ENCODE measurements at regions not wholly inside any gene's neighbourhood (a gene's known extent, or its start where the extent isn't known, plus 50 kb on each side); places are given as distances from the start of the nearest gene placed in this dataset.

- no peaks in the 10 kb centered on the region for H3K9me3 ChIP-seq (ENCODE audit: low read length)
- 83% methylated on average over 3 of the region's 3 CpGs for WGBS (ENCODE audit: low lambda C conversion rate)
- no TSS peak for BruUV-seq (replicated peaks)
- DNase-seq (ENCODE audit: low spot score) (no peak), FAIRE-seq (no peak), ATAC-seq (no peak)
- H3K27ac ChIP-seq (ENCODE audit: extremely low read length, insufficient read depth, low read length): no peak overlapping the region
- no peak overlapping the region for H3K4me2 ChIP-seq (ENCODE audit: low read depth, low read length)
- H3K27me3 ChIP-seq (ENCODE audit: control insufficient read depth in 1 of 2, insufficient read depth in 2 of 2, low read length in 2 of 2): no peaks in the 10 kb centered on the region
- intact Hi-C loops (cut with micrococcal nuclease; ENCODE audit: unreplicated experiment): no loop called here
- CTCF ChIA-PET (ENCODE audit: low intra/inter-chr PET ratio, low total read pairs): no interaction called here
- in situ Hi-C loops (cut with HindIII; ENCODE audit: extremely low pct_ligation_motif_present, low pct_unique_long_range_greater_than_20kb): no loop called here
- H4K20me1 ChIP-seq (ENCODE audit: insufficient read depth, low read length): no peaks in the 10 kb centered on the region
- H2AFZ ChIP-seq (ENCODE audit: low read length): no peak overlapping the region
- H3K79me2 ChIP-seq (ENCODE audit: insufficient read depth, low read length): no peaks in the 10 kb centered on the region
- no peaks in the 10 kb centered on the region for H3K36me3 ChIP-seq (replicated peaks in 1 of 2; ENCODE audit: control insufficient read depth in 1 of 2, insufficient read depth in 2 of 2, low read length in 2 of 2)
- POLR2A ChIA-PET: interaction anchor here (1.3 kb wide), 1 partner anchor 12 kb away, joined by 3 read pairs; no protein-coding TSS in a partner anchor
- no peak overlapping the region for H3K9ac ChIP-seq (ENCODE audit: insufficient read depth, low read depth, low read length)
- H3K4me3 ChIP-seq (replicated peaks in 1 of 3; ENCODE audit: insufficient read depth in 1 of 3, low read depth in 2 of 3, low read length in 3 of 3): no peak overlapping the region
- peaks cover 32% of the 10 kb centered on the region for H3K4me1 ChIP-seq (ENCODE audit: insufficient read depth, low read length)
- no peak for TF ChIP-seq SOX6 (IDR thresholded peaks at IDR 0.05)
- TF ChIP-seq SOX6 (CRISPR knock-in tag; IDR thresholded peaks at IDR 0.05): no peak
- TF ChIP-seq ZNF782 (CRISPR knock-in tag; IDR thresholded peaks at IDR 0.05; ENCODE audit: borderline replicate concordance): no peak
- TF ChIP-seq CREB3 (CRISPR knock-in tag; IDR thresholded peaks at IDR 0.05): no peak
- no peak for TF ChIP-seq ZNF318 (CRISPR knock-in tag; IDR thresholded peaks at IDR 0.05)
- TF ChIP-seq ZNF235 (CRISPR knock-in tag; IDR thresholded peaks at IDR 0.05; ENCODE audit: borderline replicate concordance): no peak
- no peak for TF ChIP-seq ZNF547 (CRISPR knock-in tag; IDR thresholded peaks at IDR 0.05)
- no peak for TF ChIP-seq POLR2G (IDR thresholded peaks at IDR 0.05; ENCODE audit: low read depth, low read length)
- TF ChIP-seq SOX13 (IDR thresholded peaks at IDR 0.05): no peak
- no peak for TF ChIP-seq SOX13 (CRISPR knock-in tag; conservative IDR thresholded peaks at IDR 0.05 in 1 of 2, IDR thresholded peaks at IDR 0.05 in 1 of 2)
- no peak for TF ChIP-seq ZNF484 (CRISPR knock-in tag; IDR thresholded peaks at IDR 0.05; ENCODE audit: borderline replicate concordance, low read depth)
- no peak for TF ChIP-seq TOE1 (CRISPR knock-in tag; IDR thresholded peaks at IDR 0.05)
- TF ChIP-seq GMEB1 (CRISPR knock-in tag; IDR thresholded peaks at IDR 0.05; ENCODE audit: borderline replicate concordance): no peak
- TF ChIP-seq RFX1 (IDR thresholded peaks at IDR 0.05): no peak
Measured at GRCh38 chr5:154694159-154694558, 61.0 kb upstream of the LARP1 start.
